ENCODE measurements at regions not wholly inside any gene's neighbourhood (a gene's known extent, or its start where the extent isn't known, plus 50 kb on each side); places are given as distances from the start of the nearest gene placed in this dataset.
"Not testable (repeated sequence)": the region's sequence is repeated elsewhere in the genome, so short reads cannot be mapped to it uniquely, and the experiment has no call there.

- DNase-seq, result not testable (repeated sequence)
These were observed 54.7 kb downstream of the PROP1 start for GRCh38 chr5:177941386-177941785.

DNA sequence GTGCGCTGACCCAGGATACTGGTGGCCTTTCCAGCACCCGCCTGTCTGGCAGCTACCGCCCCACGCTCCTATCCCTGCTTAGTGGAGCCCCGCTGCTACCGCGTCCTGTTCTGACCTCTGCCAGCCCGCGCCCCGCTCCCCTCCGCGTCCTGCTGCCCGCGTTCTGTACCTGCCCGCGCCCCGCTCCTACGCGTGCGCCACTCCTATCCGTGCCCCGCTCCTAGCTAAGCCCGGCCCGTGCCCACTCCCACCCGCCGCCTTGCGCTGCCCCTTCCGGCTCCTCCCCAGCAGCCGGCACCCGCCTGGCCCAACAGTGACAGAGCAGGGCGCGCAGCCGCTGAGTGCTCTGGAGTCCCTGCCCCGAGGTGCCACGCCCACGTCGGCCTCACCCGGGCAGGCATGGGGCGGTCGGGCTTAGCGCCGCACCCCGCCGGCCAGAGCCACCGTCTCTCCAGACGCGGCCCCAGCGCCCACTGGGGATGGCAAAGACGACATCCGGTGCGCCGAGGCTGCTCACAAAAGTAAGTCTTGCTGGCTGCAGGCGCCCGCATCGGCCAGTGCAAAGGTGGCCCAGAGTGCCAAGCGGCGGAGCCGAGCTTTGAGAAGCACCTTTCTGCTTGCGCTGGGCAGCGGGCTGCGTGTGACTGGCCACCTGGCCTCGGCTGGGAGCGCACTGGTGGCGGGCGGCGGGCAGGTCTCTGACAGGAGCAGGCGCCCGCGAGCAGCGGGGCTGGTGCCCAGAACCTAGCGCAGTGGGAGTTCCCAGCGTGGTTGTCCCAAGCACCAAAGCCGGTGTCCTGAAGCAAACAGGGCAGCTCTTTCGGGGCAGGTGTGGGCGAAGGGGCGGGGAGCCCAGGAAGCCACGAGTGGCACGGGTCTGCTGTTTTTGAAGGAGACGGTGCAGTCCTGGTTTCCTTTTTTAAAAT, 56.5 kb downstream of the PROP1 start:
- not testable (repeated sequence) for DNase-seq

DNA sequence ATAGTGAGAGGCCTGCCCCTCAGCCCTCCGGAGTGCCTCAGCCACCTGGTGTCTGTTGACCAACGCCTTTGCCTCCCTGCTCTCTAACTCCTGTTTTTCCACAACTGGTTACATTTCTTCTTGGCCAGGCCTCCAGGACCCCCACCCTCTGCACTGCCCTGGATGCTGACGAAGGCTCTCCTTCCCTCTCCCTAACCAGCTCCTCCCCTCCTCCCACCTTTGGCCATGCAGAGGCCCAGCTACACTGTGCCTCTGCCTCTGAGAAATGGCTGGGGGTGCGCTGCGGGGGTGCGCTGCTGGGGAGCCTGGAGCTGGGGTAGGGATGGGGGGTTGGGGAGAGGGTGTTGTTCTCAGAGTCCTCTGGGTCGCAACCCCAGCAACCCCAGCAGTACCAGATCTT, 57.3 kb downstream of the PROP1 start:
- DNase-seq, result not testable (repeated sequence)

DNA sequence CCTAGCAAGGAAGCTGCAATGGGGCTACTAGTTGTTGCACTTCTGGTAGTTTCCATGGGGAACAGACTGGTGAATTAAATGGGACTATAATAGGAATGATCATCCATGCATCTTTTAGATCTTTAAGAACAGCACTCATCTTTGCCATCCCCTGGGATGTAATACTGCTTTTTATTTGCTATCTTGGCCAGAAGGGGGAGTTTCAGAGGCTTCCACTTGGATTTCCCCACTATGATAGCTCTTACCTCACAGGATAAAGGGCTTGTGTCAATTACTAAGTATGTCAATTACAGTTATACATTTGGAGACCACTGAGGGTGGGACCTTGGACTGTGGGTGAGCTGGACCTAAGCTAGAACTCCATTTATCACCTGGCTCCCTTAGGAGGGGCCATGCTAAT, 61.8 kb downstream of the PROP1 start:
- DNase-seq, result not testable (repeated sequence)

GRCh38 chr5:177930269-177931022, 65.6 kb downstream of the PROP1 start:
- not testable (repeated sequence) for DNase-seq

- DNase-seq, result not testable (repeated sequence)
These were observed 66.4 kb downstream of the PROP1 start for GRCh38 chr5:177929618-177930017.

DNA sequence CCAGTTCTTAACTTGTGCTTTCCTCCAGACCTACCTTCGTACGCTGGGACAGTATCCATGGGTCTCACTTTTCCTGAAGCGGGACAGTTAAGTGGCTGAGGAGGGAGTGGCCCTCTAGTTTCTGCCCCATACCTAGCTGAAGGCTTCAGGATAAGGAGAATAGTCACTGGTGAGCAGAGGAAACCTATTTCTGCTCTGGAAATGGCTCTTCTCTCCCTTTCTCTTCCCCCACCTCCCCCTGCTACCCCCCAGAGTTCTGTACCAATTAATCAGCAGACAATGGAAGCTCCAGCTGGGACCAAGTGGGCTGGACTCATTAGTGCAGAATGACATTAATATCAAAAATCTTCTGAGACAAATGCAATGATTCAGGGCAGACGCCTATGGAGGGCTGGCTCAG, 68.5 kb downstream of the PROP1 start:
- DNase-seq, result not testable (repeated sequence)

DNA sequence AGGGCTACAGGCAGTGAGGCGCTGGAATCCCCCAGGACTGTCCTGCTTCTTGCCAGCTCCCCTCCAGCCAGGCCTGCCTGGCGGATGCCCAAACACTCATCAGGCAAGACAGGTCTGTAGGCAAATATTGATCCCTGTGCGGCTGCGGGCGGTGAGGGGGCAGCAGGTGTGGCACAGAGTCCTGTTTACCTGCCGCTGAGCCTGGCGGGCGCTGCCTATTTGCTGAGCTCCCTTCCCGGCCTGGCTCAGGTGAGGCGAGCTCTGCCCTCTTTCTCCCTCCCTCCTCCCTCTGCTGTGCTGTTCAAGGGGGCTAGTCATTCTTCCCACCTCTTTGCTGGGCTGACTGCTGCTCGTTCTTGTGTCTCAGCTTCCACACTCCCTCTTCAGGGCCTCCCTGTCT, 71.5 kb downstream of the PROP1 start:
- not testable (repeated sequence) for DNase-seq

DNA sequence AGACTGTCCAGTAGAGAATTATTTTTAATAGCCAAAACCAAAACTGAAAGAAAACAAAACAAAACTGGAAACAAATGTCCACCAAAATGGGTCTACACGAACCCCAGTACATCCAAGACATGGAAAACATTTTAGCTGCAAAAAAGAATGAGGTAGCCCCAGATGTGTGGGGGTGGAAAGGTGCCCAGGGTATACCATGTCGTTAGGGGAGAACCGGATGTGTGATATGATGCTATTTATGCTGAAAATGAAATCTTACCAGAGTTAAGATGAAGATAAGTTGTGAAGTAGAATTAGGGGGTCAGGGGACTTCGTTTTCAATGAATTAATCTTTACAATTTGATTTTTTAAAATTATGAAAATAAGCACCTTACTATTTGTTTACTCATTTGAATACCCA, 72.2 kb downstream of the PROP1 start:
- not testable (repeated sequence) for DNase-seq

GRCh38 chr5:177923189-177923588, 72.9 kb downstream of the PROP1 start:
- not testable (repeated sequence) for DNase-seq

DNA sequence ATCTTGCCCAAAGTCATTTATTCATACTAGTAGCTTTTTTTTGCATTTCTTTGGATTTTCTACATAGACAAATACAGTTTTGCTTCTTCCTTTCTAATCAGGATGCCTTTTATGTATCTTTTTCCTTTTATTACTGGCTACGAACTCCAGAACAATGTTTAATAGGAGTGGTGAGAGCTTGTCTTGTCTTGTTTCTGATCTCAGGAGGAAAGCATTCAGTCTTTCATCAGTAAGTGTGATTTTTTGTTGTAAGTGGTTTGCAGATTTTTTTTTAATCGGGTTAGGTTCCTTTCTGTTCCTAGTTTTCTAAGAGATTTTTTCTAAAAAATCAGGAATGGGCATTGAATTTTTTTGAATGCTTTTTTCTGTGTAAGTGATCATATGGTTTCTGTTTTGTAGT, 86.8 kb downstream of the PROP1 start:
- DNase-seq, result not testable (repeated sequence)

DNA sequence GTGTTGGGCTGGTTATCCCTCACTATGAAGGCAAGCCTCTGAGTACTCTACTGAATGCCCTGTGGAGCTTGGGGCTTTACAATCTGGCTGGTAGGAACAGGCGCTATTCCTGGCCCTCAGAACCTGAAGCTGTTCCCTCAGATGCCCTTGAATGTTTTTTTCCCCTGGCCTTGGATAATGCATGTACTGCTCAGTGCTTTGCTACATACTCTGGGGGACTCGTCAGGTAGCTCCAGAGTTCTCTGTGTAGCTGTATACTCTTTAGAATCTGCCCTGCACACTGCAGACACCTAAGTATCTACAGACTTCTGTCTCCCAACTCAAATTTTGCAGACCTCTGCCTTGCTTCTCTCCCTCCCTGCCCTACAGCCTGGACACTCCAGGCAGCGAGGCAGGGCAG, 93.2 kb downstream of the PROP1 start:
- DNase-seq, result not testable (repeated sequence)

DNA sequence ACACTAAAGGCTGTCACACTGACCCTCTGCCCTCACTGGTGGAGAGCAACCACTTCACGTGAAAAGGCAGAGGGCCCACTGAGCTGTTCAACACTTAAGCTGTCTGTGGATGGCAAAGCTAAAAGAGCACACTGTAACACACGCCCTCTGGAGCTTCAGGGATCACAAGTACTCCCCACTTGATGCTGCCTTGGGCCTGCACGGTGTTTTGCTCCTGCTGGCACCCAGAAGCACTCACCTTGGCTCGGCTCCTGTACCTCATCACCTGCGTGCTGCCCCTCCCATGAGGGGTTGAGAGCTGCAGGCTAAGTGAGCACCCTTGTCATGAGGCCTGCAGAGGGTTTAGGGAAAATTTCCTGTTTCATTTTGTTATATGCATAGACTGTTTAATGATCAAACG, 96.0 kb downstream of the PROP1 start:
- peak; percentile 1 for DNase-seq

GRCh38 chr5:177894681-177895453, 101.2 kb downstream of the PROP1 start:
- DNase-seq, result not testable (repeated sequence)

- not testable (repeated sequence) for DNase-seq
These were observed 103.7 kb downstream of the PROP1 start for GRCh38 chr5:177892357-177892665.

GRCh38 chr5:177891547-177892356, 104.3 kb downstream of the PROP1 start:
- not testable (repeated sequence) for DNase-seq

DNA sequence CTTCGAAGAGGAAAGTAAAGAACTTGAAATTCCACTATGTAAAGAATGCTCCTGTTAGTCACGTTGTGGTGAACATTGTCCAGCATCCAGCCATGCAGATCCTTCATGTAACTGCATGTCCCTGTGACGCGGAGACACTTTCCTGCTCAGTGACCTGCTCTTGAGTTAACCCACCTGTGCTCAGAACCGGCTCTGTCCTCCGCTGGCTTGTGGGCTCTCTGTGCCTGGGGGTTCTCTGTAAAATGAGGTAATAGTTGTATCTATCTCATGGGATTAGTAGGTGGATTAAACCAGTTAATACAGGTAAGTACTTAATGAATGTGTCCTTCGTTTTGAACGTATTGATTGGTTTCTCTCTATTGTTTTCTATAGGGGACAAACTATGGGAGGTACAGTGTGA, 100.6 kb upstream of the FAM153A start:
- not testable (repeated sequence) for DNase-seq

- not testable (repeated sequence) for DNase-seq
These were observed 93.2 kb upstream of the FAM153A start for GRCh38 chr5:177875900-177876238.

GRCh38 chr5:177875013-177875899, 92.6 kb upstream of the FAM153A start:
- DNase-seq, result not testable (repeated sequence)

- not testable (repeated sequence) for DNase-seq
These were observed 81.2 kb upstream of the FAM153A start for GRCh38 chr5:177863822-177864446.
